HG02852 (cell line): ENCODE measurements at regions not wholly inside any gene's neighbourhood (a gene's known extent, or its start where the extent isn't known, plus 50 kb on each side); places are given as distances from the start of the nearest gene placed in this dataset.

Experiments used
- ATAC-seq: cut with Tn5 transposase; IDR thresholded peaks from one replicate; pipeline ENCODE4 v1.9.1; 2021; ENCODE audit warnings: mild to moderate bottlenecking, moderate library complexity; ENCODE audit not compliant: unreplicated experiment

DNA sequence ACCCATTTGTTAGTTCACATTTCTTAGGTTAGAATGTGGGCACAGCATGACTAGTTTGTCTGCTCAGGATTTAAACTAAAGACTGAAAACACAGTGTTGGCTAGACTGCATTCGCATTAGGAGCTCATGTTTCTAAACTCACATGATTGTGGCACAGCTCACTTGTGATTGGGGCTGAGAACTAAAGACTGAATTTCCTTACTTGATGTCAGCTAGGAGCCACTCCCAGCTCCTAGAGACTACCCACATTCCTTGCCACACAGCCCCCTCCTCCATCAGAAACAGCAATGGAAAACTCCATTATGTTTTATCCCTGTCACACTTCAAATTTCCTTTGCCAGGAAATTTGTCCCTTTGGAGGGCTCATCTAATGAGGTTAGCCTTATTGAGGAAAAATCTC is 170.2 kb upstream of the NUDT6 start:
- ATAC-seq: no peak

DNA sequence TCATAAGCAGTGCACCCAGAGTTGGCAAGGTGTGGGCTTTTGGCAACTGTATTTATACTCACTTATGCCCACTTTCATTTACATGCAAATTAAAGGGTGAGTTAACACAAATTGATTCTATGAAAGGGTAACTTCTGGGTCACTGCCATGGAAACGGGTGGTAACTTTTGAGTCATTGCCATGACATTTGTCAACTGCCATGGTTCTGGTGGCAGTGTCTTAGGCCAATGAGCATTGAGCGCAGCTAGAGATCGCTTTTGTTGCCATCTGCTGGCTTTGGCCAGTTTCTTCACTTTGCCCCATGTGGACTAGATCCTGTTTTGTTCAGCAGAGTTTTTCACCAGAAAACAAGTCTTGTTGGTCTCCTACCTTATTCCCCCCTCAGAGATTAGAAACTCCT is 170.8 kb upstream of the NUDT6 start:
- ATAC-seq: no peak

DNA sequence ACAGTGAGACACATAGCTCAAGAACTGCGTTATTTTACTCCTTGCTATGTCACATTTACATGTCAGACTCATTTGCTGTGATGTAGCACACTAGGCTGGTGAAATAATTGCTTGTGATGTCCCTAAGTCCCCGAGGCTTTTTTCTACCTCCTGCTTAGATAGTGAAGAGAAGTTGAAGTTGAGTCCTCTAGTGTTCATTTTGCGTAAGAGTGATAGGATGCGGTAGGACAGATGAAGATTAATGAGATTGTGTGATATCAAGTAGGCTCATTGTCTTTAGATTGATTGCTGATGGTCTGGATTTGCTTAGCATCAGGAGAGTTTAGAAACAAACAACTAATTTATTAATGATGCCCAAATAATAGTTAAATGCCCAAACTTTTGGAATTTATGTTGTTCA is 173.6 kb upstream of the NUDT6 start:
- ATAC-seq: no peak

DNA sequence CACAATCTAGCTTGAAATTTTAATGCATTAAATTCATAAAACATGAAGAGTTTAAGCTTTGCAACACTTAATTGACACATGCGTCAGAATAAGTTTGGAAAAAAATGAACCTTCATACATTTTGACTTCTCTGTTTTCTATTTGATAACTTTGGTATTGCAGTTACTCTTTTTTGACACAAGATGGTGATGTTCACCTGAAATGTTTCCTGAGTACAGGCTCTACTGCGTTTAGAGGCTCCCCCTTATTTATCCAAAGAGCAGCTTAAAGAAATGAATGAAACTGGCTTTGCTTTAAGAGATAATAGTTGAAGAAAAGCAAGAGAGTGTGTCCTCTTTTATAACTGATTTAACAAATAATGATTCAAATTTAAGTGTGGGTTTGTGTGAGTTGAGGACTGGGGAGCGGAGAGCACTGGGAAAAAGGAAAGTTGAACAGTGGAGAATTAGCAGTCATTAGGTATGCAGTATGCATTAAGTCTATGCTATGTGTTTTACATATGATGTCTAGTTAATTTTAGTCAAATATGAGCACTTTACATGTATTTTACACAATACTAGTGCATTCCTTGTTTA is 180.6 kb upstream of the NUDT6 start:
- ATAC-seq: peak; percentile 68

DNA sequence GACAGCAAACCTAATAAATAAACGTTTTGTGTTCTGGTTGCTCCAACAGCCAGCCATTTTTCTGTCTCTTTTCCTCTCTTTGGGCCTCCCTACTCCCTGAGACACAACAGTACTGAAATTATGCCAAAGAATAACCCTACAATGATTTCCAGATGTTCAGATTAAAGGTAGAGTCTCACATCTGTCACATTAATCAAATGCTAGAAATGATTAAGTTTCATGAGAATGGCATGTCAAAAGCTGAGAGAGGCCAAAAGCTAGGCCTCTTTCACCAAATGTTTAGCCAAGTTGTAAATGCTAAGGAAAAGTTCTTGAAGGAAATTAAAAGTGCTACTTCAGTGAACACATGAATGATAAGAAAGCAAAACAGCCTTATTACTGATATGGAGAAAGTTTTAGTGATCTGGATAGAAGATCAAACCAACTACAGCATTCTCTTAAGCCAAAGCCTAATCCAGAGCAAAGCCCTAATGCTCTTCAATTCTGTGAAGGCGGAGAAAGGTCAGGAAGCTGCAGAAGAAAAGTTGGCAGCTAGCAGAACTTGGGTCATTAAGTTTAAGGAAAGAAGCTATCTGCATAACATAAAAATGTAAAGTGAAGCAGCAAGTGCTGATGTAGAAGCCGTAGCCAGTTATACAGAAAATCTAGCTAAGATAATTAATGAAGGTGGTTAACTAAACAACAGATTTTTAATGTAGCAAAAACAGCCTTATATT is 182.1 kb upstream of the NUDT6 start:
- ATAC-seq: no peak

DNA sequence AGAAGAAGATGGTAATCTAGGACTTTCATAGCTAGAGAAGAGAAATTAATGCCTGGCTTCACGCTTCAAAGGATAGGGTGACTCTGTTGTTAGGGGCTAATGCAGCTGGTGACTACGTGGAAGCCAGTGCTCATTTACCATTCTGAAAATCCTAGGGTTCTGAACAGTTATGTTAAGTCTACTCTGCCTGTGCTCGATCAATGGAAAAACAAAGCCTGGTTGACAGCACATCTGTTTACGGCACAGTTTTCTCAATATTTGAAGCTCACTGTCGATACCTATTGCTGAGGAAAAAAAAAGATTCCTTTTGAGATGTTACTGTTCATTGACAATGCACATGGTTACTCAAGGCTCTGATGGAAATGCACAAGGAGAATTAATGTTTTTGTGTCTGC is 182.6 kb upstream of the NUDT6 start:
- no peak for ATAC-seq

DNA sequence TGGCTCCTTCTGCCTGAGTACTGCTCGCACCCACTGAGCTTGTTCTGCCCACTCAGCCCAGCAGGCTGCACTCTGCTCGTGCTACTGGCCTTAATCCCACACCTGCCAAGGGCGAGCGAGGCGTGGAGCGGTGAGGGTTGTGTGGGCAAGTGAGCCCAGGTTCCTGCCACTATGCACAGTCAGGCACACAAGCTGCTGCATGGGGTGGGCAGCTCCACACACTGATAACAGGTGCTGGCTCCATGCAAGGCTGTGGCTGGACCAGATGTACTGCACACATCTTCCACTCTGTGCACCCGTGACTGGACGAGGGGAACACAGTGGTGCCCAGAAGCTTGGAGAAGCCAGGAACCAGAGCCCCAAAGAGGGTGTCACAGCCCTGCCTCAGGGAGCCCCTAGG is 184.3 kb upstream of the NUDT6 start:
- ATAC-seq: no peak

DNA sequence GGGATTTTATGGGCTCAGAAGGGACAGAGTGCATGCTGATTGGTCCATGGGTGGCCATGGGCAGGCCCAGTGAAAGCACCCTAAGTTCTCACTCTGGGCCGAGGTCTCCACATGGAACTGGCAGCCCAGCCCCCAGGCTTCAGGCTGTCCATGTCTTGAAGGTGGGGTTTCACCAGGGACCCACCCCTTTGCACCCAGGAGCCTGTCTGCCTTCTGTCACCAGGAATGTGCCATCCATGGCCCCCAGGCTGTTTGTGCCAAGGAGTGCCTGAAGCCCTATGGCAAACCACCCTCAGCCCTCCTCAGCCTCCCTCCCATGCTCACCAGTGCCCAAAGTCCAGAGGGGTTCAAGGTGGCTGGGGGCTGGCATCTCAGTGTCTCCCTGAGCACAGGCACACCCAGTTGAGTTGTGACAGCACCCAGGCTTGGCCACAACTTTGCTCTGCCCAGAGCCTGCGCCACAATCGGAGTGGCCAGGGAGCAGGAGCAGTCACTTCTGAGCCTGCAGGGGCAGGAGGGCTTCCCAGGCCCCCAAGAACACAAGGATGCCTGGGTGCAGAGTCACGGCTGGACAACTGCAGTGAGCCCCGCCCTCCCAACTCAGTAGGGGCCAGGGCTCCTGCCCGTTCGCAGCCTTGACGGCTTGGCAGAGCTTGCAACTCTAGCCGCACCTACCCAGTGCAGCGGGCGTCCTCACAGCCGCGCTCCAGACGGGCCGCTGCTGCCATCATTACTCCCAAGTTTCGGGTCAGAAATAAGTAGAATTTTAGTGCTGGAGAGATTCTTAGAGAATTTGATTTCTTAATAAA is 185.3 kb upstream of the NUDT6 start:
- ATAC-seq: no peak

DNA sequence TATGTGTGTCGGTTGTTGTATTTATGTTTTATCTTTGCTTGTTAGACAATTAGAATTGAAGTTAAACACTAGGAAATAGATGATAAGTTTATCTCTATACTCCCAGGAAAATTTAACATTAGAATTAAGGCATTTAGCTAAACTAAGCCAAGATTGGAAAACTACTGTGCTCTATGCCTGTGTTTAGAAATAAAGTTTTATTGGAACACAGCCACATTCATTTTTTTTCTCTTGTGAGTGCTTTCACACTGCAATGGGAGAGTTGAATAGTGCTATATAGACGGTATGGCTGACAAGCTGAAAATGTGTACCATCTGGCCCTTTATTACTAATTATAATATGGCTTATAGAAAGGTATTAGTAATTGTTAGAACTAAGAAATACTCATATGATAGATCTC is 186.7 kb upstream of the NUDT6 start:
- no peak for ATAC-seq

DNA sequence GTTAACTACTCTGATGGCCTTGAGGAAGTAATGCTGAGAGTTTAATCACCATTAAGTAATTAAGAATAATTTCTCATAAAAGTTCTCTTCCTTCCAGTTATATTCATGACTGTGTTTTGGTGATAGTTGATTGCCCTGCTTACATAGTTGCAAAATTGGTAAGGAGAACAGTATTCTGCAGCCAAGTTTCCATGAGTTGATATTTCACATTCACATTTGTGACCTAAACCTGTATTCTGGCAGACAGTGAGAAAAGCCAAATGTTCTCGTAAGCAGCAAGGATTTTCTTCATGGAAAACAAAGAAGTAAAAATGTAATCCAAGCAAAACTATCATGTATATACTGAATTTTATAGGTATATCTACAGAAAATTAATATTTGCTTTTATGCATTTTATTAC is 187.8 kb upstream of the NUDT6 start:
- no peak for ATAC-seq

DNA sequence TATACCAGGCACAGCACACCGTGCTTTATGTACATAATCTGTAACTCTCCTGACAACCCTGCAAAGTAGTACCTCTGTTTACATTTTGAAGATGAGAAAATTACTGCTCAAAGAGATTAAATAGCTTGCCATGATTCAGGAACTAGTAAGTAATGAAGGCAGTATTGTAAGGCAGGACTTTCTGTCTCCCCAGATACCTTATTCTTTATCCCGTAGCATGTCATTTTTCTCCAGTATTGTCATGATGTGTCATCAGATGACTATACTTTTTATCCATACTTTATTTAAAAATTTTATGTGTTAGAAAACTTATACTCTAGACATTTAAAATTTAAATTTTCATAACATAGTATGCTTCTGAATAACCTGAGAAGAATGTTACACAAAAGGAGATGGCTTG is 188.3 kb upstream of the NUDT6 start:
- no peak for ATAC-seq

DNA sequence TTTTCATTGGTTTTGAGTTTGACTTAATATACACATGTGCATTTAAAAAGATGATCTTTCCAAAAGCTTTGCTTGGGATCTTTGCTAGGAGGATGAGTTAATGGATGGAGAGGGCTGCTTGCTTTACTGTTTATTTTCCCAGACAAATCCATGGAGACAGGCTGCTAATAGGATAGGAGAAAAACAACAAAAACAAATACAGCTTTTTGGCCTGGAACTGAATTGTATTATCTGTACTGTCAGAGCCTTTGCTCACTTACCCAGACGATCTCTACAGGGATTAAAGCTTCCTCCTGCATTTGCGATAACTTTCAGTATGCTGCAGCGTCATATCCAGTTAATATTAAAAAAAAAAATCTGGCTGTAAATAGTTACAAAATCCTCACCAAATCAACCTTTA is 190.8 kb upstream of the NUDT6 start:
- no peak for ATAC-seq

DNA sequence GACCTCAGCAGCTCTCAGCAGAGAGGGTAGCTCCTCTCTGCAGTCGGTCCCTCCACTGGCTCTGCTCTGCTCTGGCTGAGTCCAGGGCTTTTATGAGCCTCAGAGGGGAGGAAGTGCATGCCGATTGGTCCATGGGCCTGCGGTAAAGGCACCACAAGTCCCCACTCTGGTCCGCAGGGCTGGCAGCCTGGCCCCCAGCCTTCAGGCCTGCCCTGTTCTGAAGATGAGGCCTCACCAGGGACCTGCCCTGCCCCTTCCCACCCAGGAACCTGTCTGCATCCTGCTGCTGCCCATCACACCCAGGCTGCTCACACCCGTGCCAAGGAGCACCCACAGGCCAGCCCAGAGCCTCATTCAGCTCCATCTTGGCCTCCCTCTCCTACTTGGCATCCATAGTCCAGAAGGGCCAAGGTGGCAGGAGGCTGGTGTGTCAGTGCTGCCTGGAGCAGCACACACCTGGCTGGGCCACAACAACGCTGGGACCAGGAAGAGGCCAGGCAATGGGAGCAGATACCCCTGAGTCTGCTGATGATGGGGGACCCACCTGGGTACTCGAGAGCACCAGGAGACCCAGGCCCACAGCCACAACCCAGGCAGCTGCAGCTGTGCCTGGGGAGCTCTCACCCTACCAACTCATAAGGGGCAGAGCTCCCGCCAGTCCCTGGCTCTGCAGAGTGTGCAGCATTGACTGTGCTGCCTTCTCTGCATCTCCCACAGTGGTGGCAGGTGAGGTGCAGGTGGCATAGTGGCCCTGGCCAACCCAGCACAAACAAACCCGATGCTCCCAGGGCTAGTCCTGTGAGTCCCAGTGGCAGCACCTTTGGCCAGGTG is 191.9 kb upstream of the NUDT6 start:
- no peak for ATAC-seq

DNA sequence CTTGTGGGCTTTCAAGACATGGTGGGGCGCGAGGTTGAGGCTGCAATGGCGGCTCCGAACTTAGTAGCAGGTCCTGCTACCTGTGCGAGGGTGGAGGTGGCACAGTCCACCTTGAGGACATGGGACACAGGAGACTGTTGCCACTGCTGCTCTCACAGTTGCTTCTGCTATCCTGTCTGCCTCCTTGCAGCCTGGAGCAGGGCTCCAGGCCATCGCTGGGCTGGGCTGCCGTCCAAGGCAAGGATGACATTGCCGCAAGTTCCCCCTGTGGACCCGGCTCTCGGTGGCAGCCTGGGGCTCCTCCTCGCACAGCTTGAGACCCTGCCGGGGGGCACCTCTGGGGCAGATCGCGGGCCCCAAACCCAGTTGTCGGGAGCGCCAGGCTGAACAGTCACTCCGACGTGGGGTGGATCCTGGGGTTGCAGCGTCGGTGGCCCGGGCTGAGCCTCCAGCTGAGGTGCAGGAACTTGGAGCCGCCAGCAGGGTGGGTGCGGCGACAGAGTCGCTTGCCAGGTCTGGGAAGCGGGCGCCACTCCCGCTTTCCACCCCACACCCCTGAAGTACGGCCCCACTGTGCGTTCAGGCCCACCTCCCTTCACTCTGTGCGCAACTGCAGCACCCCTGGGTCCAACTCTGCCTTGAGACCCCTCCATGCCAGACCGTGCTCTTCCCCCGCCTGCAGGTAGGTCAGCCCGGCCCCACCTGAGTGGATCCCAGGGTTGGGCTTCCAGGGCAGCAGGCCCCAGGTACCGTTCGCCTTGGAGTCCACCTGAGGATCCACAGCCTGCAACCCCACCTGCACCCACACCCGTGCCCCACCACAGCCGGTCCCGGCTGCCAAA is 192.7 kb upstream of the NUDT6 start:
- ATAC-seq: no peak

DNA sequence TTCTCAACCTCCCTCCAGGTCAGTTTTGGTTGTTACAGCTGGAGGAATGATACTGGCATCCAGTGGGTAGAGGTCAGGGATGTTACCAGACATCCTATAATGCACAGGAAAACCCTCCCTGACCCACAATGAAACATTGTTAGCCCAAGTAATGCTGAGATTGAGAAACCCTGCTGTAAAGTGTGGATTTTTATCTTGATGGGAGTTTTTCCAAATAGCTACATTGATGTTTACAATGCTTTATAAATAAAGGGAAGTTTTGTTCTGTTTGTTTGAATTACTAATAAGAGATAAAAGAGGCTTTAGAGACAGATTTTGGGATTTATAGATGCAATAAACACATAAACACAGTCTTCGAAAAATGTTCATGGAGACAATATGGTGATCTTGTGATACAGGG is 194.0 kb upstream of the NUDT6 start:
- no peak for ATAC-seq

DNA sequence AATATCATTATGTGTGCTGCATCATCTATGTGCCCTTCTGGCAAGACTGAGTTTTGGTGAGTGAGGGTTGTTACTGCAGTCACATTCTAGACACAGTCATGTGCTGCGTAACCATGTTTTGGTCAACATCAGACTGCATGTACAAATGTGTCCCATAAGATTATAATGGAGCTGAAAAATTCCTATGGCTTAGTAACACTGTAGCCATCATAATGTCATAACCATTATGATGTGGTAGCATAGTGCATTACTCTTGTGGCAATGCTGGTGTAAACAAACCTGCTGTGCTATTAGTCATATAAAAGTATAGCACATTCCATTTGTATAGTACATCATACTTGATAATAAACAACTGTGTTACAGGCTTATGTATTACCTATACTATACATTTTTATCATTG is 198.1 kb upstream of the NUDT6 start:
- ATAC-seq: no peak

DNA sequence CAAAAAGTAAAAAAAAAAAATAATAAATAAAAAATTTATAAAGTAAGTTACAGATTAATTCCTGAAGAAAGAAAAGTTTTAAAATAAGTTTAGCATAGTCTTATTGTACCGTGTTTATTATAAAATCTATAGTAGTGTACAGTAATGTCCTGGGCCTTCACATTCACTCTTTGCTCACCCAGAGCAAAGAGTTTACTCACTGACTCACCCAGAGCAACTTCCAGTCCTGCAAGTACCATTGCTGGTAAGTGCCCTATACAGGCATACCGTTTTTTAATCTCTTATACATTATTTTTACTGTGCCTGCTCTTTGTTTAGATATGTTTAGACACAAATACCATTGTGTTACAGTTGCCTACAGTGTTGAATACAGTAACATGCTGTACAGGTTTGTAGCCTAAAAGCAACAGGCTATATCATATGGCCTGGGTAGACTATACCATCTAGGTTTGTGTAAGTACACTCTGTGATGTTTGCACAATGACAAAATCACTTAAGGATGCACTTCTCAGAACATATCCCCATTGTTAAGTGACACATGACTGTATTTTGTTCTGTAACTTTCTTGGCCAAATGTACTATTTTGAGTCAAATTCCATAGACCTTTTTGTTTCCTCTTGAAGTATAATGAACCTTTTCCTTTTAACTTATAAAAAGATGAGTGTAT is 199.0 kb upstream of the NUDT6 start:
- ATAC-seq: no peak

DNA sequence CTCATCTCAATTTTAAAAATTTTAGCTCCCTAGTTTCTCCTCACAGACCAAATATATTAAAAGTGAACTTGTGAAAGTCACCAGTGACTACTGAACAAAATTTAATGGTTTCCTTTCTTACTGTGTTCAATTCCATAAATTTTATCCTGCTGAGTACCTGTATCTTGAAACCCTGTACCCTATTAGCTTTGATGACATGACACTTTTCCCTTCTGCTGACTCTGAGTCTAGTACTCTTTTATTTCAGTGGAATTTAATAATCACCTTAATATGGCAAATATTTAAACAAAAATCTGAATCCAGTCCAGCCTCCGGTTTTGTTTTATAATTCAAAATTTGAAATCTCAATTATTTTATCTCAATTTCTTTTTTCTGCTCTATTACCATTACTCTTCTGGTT is 203.1 kb upstream of the NUDT6 start:
- no peak for ATAC-seq

DNA sequence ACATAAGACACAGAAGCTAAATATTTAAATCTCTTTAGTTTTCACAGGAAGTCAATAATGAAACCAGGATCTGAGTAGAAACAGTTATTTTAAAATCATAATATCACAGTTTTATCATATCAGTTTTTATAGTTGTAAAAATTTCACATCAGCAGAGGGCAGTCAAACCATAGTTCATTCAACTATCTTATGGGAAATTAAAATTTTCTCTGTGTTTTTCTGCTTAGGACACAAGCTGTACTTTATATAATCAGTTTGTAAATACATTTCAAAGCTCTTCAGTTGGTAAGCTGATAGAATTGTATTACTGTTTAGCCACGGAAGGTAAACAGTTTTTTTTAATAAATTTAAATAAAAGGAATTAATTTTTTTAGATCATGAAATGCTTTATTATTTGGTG is 204.8 kb upstream of the NUDT6 start:
- ATAC-seq: no peak

DNA sequence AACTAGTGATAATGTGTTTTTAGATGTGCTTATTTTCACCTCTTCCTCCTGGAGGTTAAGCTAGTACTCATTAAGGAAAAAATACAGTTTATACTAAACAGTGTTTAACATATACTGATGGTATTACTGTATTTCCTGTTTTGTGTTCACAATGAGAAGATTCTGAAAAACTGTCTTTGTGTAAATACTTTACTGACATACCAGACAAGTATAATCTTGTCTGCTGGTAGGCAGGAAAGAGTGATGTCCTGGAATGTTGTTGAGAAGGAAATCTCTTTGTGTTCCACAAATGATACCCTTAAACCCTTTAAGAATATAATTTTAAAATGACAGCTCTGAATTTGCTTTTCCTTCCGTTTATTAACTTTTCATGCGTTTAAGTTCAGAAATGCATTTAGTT is 205.5 kb upstream of the NUDT6 start:
- no peak for ATAC-seq
